GM12891 (cell line): ENCODE measurements at regions not wholly inside any gene's neighbourhood (a gene's known extent, or its start where the extent isn't known, plus 50 kb on each side); places are given as distances from the start of the nearest gene placed in this dataset.

ENCODE experiments used
- DNase-seq: peaks from one replicate; pipeline ENCODE4 v3.0.0; 2011; ENCODE audit warnings: low spot score; ENCODE audit not compliant: insufficient read length
- FAIRE-seq: peaks from 2 replicates; lab custom pipeline; 2011; peaks lifted over from hg19 to GRCh38; lab: Jason Lieb, UNC
- PAX5 ChIP-seq: IDR thresholded peaks from 2 replicates; pipeline ENCODE4 v1.6.1; 2011; ENCODE audit warnings: low read length, moderate library complexity, mild to moderate bottlenecking; ENCODE audit not compliant: insufficient read depth, severe bottlenecking
- POLR2A ChIP-seq: IDR thresholded peaks from 2 replicates; pipeline ENCODE4 v1.6.1; 2011; ENCODE audit warnings: low read depth, low read length, control low read depth
- POLR2AphosphoS5 ChIP-seq: IDR thresholded peaks from 2 replicates; pipeline ENCODE4 v1.6.1; 2011; ENCODE audit warnings: low read depth, low read length, control low read depth
- POU2F2 ChIP-seq: IDR thresholded peaks from 2 replicates; pipeline ENCODE4 v1.6.1; 2011; ENCODE audit warnings: low read depth, mild to moderate bottlenecking, control low read depth, low read length, moderate library complexity
- SPI1 ChIP-seq: IDR thresholded peaks from 2 replicates; pipeline ENCODE4 v1.6.1; 2011; ENCODE audit warnings: low read depth, low read length, control low read depth
- TAF1 ChIP-seq: IDR thresholded peaks from 2 replicates; pipeline ENCODE4 v1.6.1; 2011; ENCODE audit warnings: low read depth, low read length, control low read depth

DNA sequence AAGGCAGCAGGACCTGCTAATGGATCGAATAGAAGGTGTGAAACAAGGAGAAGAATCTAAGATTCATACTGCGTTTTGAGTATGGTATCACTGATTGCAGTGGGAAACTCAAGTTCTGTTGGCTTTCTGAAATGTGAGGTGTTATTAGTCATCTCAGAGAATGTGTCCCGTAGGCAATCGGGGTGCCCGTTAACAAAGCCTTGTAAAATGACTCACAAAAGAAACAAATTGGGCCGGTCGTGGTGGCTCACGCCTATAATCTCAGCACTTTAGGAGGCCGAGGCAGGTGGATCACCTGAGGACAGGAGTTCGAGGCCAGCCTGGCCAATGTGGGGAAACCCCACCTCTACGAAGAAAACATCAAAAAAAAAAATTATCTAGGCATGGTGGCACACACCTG, 118.2 kb upstream of the C7orf33 start:
- FAIRE-seq = no peak
- DNase-seq = no peak
- no peak for TF ChIP-seq TAF1
- no peak for TF ChIP-seq PAX5
- no peak for TF ChIP-seq SPI1
- no peak for TF ChIP-seq POLR2A
- no peak for TF ChIP-seq POU2F2
- TF ChIP-seq POLR2AphosphoS5 = no peak

DNA sequence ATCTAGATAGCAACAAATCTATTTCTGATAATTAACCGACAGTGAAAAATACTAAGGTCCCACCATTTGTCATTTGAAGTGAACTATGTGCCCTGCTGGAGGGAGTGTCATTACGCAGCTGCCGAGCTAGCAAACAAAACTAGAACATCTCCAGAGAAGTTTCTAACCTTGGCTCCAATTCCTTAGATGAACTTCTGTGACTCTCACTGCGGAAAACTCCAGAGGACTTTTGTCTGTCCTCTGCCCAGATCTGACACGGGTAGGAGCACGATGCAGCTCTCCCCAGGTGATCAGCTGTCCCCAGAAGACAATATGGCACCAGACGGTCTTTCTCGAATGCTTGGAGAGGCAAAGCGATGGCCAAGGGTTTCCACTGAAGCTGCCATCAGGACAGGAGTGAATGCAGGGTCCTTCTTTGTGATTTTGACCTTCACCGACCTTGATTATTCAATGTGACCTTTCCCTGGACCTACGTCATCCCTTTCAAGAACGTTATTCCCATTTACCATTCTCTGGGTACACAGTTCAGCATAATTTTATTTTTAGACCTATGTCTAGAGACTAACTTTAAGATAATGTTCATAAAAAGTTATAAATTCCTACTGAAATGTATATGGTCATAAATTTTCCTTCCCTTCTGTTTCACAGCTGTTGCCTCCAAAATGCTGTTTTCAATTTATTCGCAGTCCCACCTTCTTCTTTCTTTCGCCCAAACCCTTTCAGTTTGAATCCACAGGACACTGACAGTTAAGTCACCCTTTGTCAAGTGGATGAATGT, 116.7 kb upstream of the C7orf33 start:
- TF ChIP-seq POU2F2 (no peak), PAX5 (no peak), POLR2A (no peak), TAF1 (no peak), POLR2AphosphoS5 (no peak), SPI1 (no peak)
- DNase-seq (no peak), FAIRE-seq (no peak)

DNA sequence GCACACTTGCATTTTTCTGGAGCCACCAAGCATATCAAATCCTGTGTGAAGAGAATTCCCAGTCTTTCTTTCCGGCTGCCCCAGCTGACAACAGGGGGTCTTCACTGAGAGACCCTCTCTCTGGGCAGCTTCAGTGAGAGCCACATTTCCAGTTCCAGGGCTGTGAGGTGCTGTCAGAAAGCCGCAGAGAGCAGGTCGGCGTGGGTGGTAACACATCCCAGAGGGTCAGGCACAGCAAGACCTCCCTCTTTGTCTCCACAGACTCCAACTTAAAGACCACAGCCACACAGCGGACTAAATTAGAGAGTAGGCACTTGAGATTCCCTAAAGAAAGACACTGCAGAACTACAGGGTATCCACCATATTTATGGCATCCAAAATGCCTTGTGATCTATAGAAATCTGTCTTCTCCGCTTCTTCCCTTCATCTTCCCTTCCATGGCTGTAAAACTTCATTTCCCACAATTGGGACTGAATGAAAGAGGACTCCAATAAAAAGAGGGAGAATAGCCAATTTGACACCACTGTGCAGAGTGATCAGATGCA, 116.0 kb upstream of the C7orf33 start:
- TF ChIP-seq SPI1 (no peak), POU2F2 (no peak), TAF1 (no peak), POLR2A (no peak), POLR2AphosphoS5 (no peak), PAX5 (no peak)
- FAIRE-seq (no peak), DNase-seq (no peak)

DNA sequence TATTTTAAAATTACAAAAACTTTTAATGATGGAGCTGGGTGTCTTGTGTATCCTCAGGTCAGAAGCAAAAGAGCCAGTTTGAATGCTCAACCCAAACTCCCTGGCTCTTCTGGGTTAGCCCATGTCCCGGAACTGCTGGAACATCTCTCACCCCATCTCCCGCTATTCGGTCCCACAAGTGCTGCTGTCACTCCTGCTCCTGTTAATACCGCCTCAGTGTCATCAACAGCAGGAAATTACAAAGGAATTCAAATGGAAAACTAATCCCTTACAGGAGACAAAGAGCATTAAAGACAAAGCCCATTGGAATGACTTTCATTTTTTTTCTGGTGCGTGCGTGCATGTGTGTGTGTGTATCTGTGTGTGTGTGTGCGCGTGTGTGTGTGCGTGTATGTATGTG, 112.0 kb upstream of the C7orf33 start:
- no peak for FAIRE-seq
- DNase-seq = no peak
- TF ChIP-seq SPI1 (no peak), POLR2A (no peak), TAF1 (no peak), POLR2AphosphoS5 (no peak), PAX5 (no peak), POU2F2 (no peak)

DNA sequence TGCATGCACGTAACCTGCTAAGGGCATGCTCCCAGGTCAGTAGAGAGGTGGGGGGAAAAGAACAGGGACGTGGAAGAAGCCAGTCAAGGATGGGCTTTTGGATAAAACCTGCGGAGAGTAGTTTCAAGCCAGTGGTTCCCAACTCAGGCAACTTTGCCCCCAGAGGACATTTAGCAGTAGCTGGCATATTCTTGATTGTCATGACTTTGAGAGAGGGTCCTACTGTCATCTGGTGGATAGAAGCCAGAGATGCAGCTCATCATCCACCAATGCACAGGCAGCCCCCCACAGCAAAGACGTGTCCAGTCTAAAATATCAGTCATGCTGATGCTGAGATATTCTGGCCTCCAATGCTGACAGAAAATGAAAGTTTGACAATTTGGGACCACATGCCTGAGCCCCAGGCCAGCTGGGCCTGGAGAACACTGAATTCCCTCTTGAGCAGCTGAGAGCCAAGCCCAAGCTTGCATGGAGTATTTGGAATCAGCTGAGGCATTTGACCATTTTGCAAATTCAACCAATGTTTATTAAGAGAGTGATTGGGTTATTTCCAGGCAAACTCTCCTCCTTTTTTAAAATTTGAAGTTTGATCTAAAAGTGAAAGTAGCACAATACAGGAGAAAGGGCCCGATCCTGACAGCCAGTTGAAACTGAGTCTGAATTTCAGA, 110.0 kb upstream of the C7orf33 start:
- DNase-seq (no peak), FAIRE-seq (no peak)

DNA sequence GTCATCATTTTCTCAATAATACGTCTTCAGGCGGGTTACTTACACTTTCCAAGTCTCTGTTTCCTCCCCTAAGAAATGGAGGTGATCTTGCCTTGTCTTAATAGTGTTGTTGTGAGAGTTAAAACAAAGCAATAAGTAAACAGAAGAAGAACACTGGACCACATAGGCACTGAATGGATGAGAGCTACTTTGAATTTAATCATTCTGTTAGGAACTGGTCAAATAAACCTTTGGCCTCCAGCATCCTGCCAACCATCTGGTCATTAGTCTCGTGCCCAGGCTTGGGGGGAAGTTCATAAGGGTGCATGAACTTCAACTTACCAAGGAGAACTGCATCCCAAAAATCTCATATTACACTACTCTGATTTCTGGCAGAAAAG, 109.4 kb upstream of the C7orf33 start:
- FAIRE-seq (no peak), DNase-seq (no peak)
- no peak for TF ChIP-seq POU2F2
- TF ChIP-seq POLR2AphosphoS5 = no peak
- TF ChIP-seq TAF1 = no peak
- TF ChIP-seq POLR2A = no peak
- no peak for TF ChIP-seq PAX5
- no peak for TF ChIP-seq SPI1

More for the DNA sequence above, 110.0 kb upstream of the C7orf33 start:
- TF ChIP-seq POLR2AphosphoS5 (no peak), POU2F2 (no peak), POLR2A (no peak), SPI1 (no peak), TAF1 (no peak), PAX5 (no peak)

DNA sequence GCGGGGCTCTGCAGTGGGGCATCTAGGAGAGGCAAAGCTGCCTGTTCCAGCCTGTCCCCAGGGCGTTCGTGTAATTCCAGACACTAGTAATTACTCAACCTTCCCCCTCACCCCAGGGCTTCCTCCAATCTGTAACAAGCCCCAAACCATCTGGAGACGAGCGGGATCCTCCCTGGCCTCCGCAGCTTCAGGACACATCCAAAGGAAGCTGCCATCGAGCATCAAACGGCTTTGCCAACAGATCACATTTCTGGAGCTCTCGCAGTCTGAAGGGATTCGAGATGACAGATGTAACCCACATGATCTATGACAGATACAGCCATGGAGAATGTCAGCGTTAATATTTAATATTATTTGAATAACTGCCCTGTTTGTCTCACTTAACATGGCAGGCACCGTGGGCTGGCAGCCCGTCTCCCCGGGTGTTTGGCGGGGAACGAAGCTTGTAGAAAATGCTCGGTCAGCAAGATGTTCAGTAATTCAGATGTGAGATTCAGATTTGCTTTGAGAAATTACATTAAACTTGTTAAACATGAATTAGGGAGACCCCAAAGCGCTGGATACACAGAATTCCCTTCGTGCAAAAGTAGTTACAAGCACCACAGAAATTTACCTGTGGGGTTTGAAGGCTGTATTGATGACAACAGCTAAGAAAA, 108.5 kb upstream of the C7orf33 start:
- FAIRE-seq (no peak), DNase-seq (no peak)
- TF ChIP-seq POU2F2 (no peak), TAF1 (no peak), PAX5 (no peak), SPI1 (no peak), POLR2A (no peak), POLR2AphosphoS5 (no peak)

DNA sequence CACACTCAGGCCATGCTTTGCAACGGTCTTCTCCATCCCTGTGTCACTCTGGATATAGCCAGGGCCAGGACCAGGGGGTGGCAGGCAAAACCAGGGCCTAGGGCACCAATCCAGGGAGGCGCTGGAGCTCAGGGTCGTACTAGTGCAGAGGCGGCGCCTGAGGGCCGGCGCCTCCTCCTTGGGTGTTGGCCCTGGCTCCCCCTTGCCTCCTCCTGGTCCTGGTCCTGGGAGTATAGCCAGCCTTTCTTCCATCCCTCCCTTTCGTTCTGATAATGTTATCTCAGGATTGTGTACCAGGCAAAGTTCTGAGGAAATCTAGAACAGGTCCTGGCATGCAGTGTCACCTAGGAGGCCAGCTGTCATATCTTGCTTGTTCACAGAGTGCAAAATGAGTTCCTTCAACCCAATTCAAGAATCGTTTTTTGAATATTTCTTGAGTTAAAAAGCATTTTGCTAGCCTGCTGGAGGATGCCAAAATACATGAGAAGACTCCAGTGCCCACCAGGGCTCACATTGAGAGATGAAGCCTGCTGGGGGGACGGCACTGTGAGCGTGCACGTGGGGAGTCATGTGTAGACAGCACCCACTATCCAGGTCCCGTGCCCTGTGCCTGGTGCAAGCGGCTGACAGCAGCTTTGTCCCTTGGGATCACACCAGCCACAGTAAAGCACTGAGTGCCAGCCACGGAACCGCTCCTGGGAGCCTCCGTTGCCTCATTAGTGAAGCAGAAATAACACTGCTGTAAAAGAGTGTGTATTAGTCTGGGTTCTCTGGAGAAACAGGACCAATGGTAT, 106.9 kb upstream of the C7orf33 start:
- TF ChIP-seq POLR2A = no peak
- no peak for TF ChIP-seq TAF1
- TF ChIP-seq POU2F2 = no peak
- no peak for TF ChIP-seq PAX5
- no peak for TF ChIP-seq POLR2AphosphoS5
- no peak for TF ChIP-seq SPI1
- no peak for FAIRE-seq
- no peak for DNase-seq

DNA sequence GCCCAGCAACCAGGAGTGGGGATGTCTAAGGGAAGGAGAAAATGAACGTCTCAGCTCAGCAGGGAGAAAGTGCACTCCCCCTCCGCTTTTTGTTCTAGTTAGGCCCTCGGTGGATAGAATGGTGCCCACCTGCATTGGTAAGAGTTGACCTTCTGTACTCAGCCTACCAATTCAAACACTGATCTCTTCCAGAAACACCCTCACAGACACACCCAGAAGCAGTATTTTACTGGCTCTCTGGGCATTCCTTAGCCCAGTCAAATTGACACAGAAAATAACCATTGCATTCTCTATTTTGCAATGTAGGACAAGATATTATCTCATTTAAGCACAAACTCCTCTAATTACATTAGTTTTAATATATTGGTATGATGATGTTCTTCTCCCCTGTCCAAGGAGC, 106.1 kb upstream of the C7orf33 start:
- TF ChIP-seq POU2F2 (no peak), PAX5 (no peak), SPI1 (no peak), TAF1 (no peak), POLR2A (no peak), POLR2AphosphoS5 (no peak)
- FAIRE-seq (no peak), DNase-seq (no peak)
